GM23338 (cell line): ENCODE measurements at regions not wholly inside any gene's neighbourhood (a gene's known extent, or its start where the extent isn't known, plus 50 kb on each side); places are given as distances from the start of the nearest gene placed in this dataset.

Experiments
- ATAC-seq: fragments of 200-7000 bp; cut with Tn5 transposase; 3 replicates; pipeline ENCODE4 v1.9.1; 2020
- DNase-seq: peaks from one replicate; pipeline ENCODE4 v3.0.0-alpha.2; 2015; ENCODE audit warnings: low spot score
- H2AFZ ChIP-seq: fragments of 200-600 bp; sonication (generic); 2 replicates; pipeline ENCODE4 v1.8.0; 2016; ENCODE audit warnings: antibody characterized with exemption, mild to moderate bottlenecking, moderate library complexity
- H3F3A ChIP-seq: fragments of 200-600 bp; sonication (generic); replicated peaks from 2 replicates; pipeline ENCODE4 v1.8.0; 2017; ENCODE audit warnings: antibody characterized with exemption, mixed run types, low read depth
- H3K27ac ChIP-seq: fragments of 200-600 bp; sonication (generic); 2 replicates; pipeline ENCODE4 v1.6.1; 2016; ENCODE audit warnings: low read depth
- H3K27me3 ChIP-seq: fragments of 200-600 bp; sonication (generic); 2 replicates; pipeline ENCODE4 v1.8.0; 2016; ENCODE audit warnings: mild to moderate bottlenecking, mixed run types, moderate library complexity; ENCODE audit not compliant: insufficient read depth
- H3K36me3 ChIP-seq: fragments of 200-600 bp; sonication (generic); 2 replicates; pipeline ENCODE4 v1.8.0; 2016; ENCODE audit warnings: mild to moderate bottlenecking; ENCODE audit not compliant: insufficient read depth
- H3K4me1 ChIP-seq: fragments of 200-600 bp; sonication (generic); 2 replicates; pipeline ENCODE4 v1.8.0; 2016; ENCODE audit warnings: mild to moderate bottlenecking, moderate library complexity; ENCODE audit not compliant: insufficient read depth
- H3K4me2 ChIP-seq: fragments of 200-600 bp; sonication (generic); 2 replicates; pipeline ENCODE4 v1.7.1; 2017; ENCODE audit warnings: mixed run types
- H3K4me3 ChIP-seq: fragments of 200-600 bp; sonication (generic); 2 replicates; pipeline ENCODE4 v1.6.1; 2016; ENCODE audit warnings: mixed run types
- H3K79me2 ChIP-seq: fragments of 200-600 bp; sonication (generic); replicated peaks from 2 replicates; pipeline ENCODE4 v1.8.0; 2017; ENCODE audit warnings: mild to moderate bottlenecking; ENCODE audit not compliant: insufficient read depth
- H3K9me2 ChIP-seq: fragments of 200-600 bp; sonication (generic); 2 replicates; pipeline ENCODE4 v1.8.0; 2017; ENCODE audit not compliant: insufficient read depth
- H4K20me1 ChIP-seq: fragments of 200-600 bp; sonication (generic); replicated peaks from 2 replicates; pipeline ENCODE4 v1.8.0; 2017; ENCODE audit warnings: mild to moderate bottlenecking; ENCODE audit not compliant: insufficient read depth
- H3K27ac Mint-ChIP-seq: 2 replicates; pipeline ENCODE4 v1.8.0; 2020; ENCODE audit warnings: inconsistent platforms, mild to moderate bottlenecking, moderate library complexity, mixed read lengths
- H3K27me3 Mint-ChIP-seq: 3 replicates; pipeline ENCODE4 v1.8.0; 2022; ENCODE audit warnings: low read depth, mild to moderate bottlenecking, moderate library complexity, mixed read lengths, inconsistent platforms; ENCODE audit not compliant: insufficient read depth, poor library complexity
- H3K36me3 Mint-ChIP-seq: 3 replicates; pipeline ENCODE4 v1.8.0; 2021; ENCODE audit warnings: low read depth, mild to moderate bottlenecking, inconsistent platforms, moderate library complexity, mixed read lengths
- H3K4me1 Mint-ChIP-seq: 3 replicates; pipeline ENCODE4 v1.8.0; 2020; ENCODE audit warnings: mild to moderate bottlenecking, inconsistent platforms, mixed read lengths
- H3K4me3 Mint-ChIP-seq: 3 replicates; pipeline ENCODE4 v1.8.0; 2021; ENCODE audit warnings: moderate library complexity, mild to moderate bottlenecking, inconsistent platforms, mixed read lengths
- H3K9me3 Mint-ChIP-seq: 3 replicates; pipeline ENCODE4 v1.8.0; 2020; ENCODE audit warnings: moderate library complexity, mild to moderate bottlenecking, inconsistent platforms, mixed read lengths
- CREB1 ChIP-seq: fragments of 250-450 bp; sonication (Bioruptor Pico); IDR thresholded peaks from 2 replicates; pipeline ENCODE4 v1.5.0; 2020; ENCODE audit warnings: low read depth, mild to moderate bottlenecking, moderate library complexity
- CTCF ChIP-seq, 2 experiments: fragments of 200-600 bp in 1 of 2; sonication (generic) in 1 of 2; conservative IDR thresholded peaks; 2 replicates each; pipeline versions ENCODE4 v1.5.1 to v1.6.1; 2016 to 2017; ENCODE audit warnings: antibody characterized with exemption in 2 of 2, low read depth in 2 of 2, mild to moderate bottlenecking in 2 of 2, moderate library complexity in 1 of 2
- ETS1 ChIP-seq: IDR thresholded peaks from 2 replicates; pipeline ENCODE4 v1.6.1; 2016; ENCODE audit warnings: antibody characterized with exemption
- EZH2phosphoT487 ChIP-seq: fragments of 200-600 bp; sonication (generic); IDR thresholded peaks from one replicate; pipeline ENCODE4 v1.8.1; 2018; ENCODE audit warnings: antibody characterized with exemption; ENCODE audit not compliant: unreplicated experiment
- STAT1 ChIP-seq: IDR thresholded peaks from one replicate; pipeline ENCODE4 v1.6.1; 2016; ENCODE audit warnings: antibody characterized with exemption; ENCODE audit not compliant: unreplicated experiment
- ZNF114 ChIP-seq: fragments of 250-450 bp; sonication (Bioruptor Pico); IDR thresholded peaks from 2 replicates; pipeline ENCODE4 v1.5.0; 2020; ENCODE audit warnings: mild to moderate bottlenecking, moderate library complexity
- ZNF331 ChIP-seq: fragments of 250-450 bp; sonication (Bioruptor Pico); IDR thresholded peaks from 2 replicates; pipeline ENCODE4 v1.5.0; 2020; ENCODE audit warnings: low read depth, mild to moderate bottlenecking, moderate library complexity
- ZNF462 ChIP-seq: fragments of 250-450 bp; sonication (Bioruptor Pico); IDR thresholded peaks from 2 replicates; pipeline ENCODE4 v1.5.0; 2020; ENCODE audit warnings: mild to moderate bottlenecking, moderate library complexity

GRCh38 chr1:213898684-213899083 is 89.1 kb upstream of the PROX1 start (continued):
- TF ChIP-seq ZNF462 (no peak), EZH2phosphoT487 (no peak), CTCF (conservative IDR thresholded peaks at IDR 0.05; ENCODE audit: low read depth in 2 of 2) (no peak), ETS1 (no peak), STAT1 (no peak), ZNF331 (no peak)

- Histone ChIP-seq H3F3A (no peaks in the 10 kb centered on the region), H4K20me1 (no peaks in the 10 kb centered on the region), H3K79me2 (no peaks in the 10 kb centered on the region), H2AFZ (no peak overlapping the region; the same call in 1 of the 2 replicates), H3K27ac (no peak overlapping the region), H3K4me1 (no peaks in the 10 kb centered on the region), H3K4me2 (no peak overlapping the region), H3K9me2 (peaks cover 9% of the 10 kb centered on the region; the same call in 1 of the 2 replicates), H3K4me3 (no peak overlapping the region), H3K27me3 (no peaks in the 10 kb centered on the region), H3K36me3 (no peaks in the 10 kb centered on the region)
- Mint-ChIP-seq H3K4me1 (peaks cover 2% of the 10 kb centered on the region; the same call in 1 of the 3 replicates), H3K4me3 (no peak overlapping the region), H3K36me3 (no peaks in the 10 kb centered on the region), H3K9me3 (no peaks in the 10 kb centered on the region; the same call in 2 of the 3 replicates), H3K27ac (no peak overlapping the region), H3K27me3 (no peaks in the 10 kb centered on the region)
- ATAC-seq = no peak
- no peak for DNase-seq
- TF ChIP-seq STAT1 = no peak
- TF ChIP-seq ZNF331 = no peak
- no peak for TF ChIP-seq ZNF114 (CRISPR knock-in tag)
- TF ChIP-seq CREB1 (CRISPR knock-in tag) = no peak
- no peak for TF ChIP-seq CTCF (conservative IDR thresholded peaks at IDR 0.05; ENCODE audit: low read depth in 2 of 2)
These were observed 88.4 kb upstream of the PROX1 start for GRCh38 chr1:213899413-213899812.
